OCI-LY1 (cell line): ENCODE measurements at regions not wholly inside any gene's neighbourhood (a gene's known extent, or its start where the extent isn't known, plus 50 kb on each side); places are given as distances from the start of the nearest gene placed in this dataset.

ENCODE experiments used
- H2AFZ ChIP-seq: fragments of 200-600 bp; sonication (generic), shearing (Covaris generic); 2 replicates; pipeline ENCODE4 v1.6.0; 2014; ENCODE audit warnings: antibody characterized with exemption, mild to moderate bottlenecking, low read length
- H3F3A ChIP-seq: fragments of 200-600 bp; sonication (generic), shearing (Covaris generic); 2 replicates; pipeline ENCODE4 v1.6.0; 2014; ENCODE audit warnings: mild to moderate bottlenecking, antibody characterized with exemption, low read length, moderate library complexity; ENCODE audit not compliant: insufficient read depth
- H3K27ac ChIP-seq: fragments of 200-600 bp; sonication (generic); 2 replicates; pipeline ENCODE4 v1.5.1; 2014; ENCODE audit warnings: low read length, mixed run types, mild to moderate bottlenecking, low read depth; ENCODE audit not compliant: poor library complexity, severe bottlenecking
- H3K27me3 ChIP-seq: fragments of 200-600 bp; sonication (generic); 2 replicates; pipeline ENCODE4 v1.6.0; 2014; ENCODE audit warnings: antibody characterized with exemption, mild to moderate bottlenecking, low read length, moderate library complexity; ENCODE audit not compliant: insufficient read depth
- H3K36me3 ChIP-seq: fragments of 200-600 bp; sonication (generic); 2 replicates; pipeline ENCODE4 v1.6.1; 2014; ENCODE audit warnings: mild to moderate bottlenecking, antibody characterized with exemption, low read length, moderate library complexity, mixed read lengths; ENCODE audit not compliant: insufficient read depth
- H3K4me1 ChIP-seq: fragments of 200-600 bp; sonication (generic); 2 replicates; pipeline ENCODE4 v1.5.1; 2014; ENCODE audit warnings: mild to moderate bottlenecking, low read length, moderate library complexity; ENCODE audit not compliant: insufficient read depth, severe bottlenecking
- H3K4me2 ChIP-seq: fragments of 200-600 bp; sonication (generic), shearing (Covaris generic); 2 replicates; pipeline ENCODE4 v1.6.1; 2014; ENCODE audit warnings: low read length
- H3K4me3 ChIP-seq: fragments of 200-600 bp; sonication (generic); 2 replicates; pipeline ENCODE4 v1.5.1; 2014; ENCODE audit warnings: low read length, low read depth, mild to moderate bottlenecking, mixed read lengths; ENCODE audit not compliant: poor library complexity, severe bottlenecking
- H3K79me2 ChIP-seq: fragments of 200-600 bp; shearing (Covaris generic); 2 replicates; pipeline ENCODE4 v1.6.1; 2016; ENCODE audit warnings: mixed run types, low read length, mixed read lengths; ENCODE audit not compliant: insufficient read depth
- H3K9ac ChIP-seq: fragments of 200-600 bp; sonication (generic), shearing (Covaris generic); 2 replicates; pipeline ENCODE4 v1.6.1; 2014; ENCODE audit warnings: mild to moderate bottlenecking, low read length, mixed read lengths
- H3K9me2 ChIP-seq: fragments of 200-600 bp; sonication (generic), shearing (Covaris generic); 2 replicates; pipeline ENCODE4 v1.6.1; 2014; ENCODE audit warnings: low read depth, mild to moderate bottlenecking, low read length, mixed read lengths
- H3K9me3 ChIP-seq: fragments of 200-600 bp; shearing (Covaris generic); 2 replicates; pipeline ENCODE4 v1.6.1; 2014; ENCODE audit warnings: low read length, mixed read lengths
- H4K20me1 ChIP-seq: fragments of 200-600 bp; sonication (generic), shearing (Covaris generic); 2 replicates; pipeline ENCODE4 v1.6.0; 2016; ENCODE audit warnings: mild to moderate bottlenecking, low read length; ENCODE audit not compliant: insufficient read depth
- EZH2 ChIP-seq: fragments of 200-600 bp; sonication (generic), shearing (Covaris generic); IDR thresholded peaks from 2 replicates; pipeline ENCODE4 v1.8.0; 2017; ENCODE audit warnings: borderline replicate concordance, mixed run types, mild to moderate bottlenecking, antibody characterized with exemption, low read length, moderate library complexity, mixed read lengths
- TF ChIP-seq, protein P1 (sequence below): fragments of 200-600 bp; sonication (generic), shearing (Covaris generic); IDR thresholded peaks from 2 replicates; pipeline ENCODE4 v1.5.1; 2017; ENCODE audit warnings: mild to moderate bottlenecking, antibody characterized with exemption, low read length, moderate library complexity, mixed read lengths

DNA sequence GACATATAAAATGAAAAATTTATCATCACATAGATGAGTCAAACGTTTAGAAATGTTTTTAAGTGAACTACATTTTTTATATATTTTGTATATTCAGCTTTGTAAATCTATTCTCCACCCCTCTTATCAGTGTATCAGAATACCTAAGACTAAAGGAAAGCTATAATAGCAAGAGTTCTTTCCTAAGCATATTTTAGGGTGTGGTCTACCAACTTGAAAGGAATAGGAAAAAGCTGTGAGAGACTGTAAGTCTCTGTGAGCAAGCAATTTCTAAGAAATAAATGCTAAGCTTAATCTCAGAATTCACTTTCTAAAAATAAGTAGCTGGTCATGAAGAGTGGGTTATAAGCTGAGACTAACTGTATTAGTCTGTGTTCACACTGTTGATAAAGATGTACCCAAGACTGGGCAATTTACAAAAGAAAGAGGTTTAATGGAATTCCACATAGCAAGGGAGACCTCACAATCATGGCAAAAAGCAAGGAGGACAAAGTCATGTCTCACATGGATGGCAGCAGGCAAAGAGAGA is 175.4 kb upstream of the PREP start:
- Histone ChIP-seq H3K9ac (no peak overlapping the region), H3K4me2 (no peak overlapping the region), H3K9me3 (no peaks in the 10 kb centered on the region), H3K4me1 (no peaks in the 10 kb centered on the region), H2AFZ (no peak overlapping the region), H3K4me3 (no peak overlapping the region), H3K27me3 (no peaks in the 10 kb centered on the region), H4K20me1 (no peaks in the 10 kb centered on the region), H3F3A (no peaks in the 10 kb centered on the region), H3K27ac (no peak overlapping the region), H3K9me2 (no peaks in the 10 kb centered on the region), H3K79me2 (no peaks in the 10 kb centered on the region), H3K36me3 (no peaks in the 10 kb centered on the region)
- TF ChIP-seq EZH2 = no peak
- TF ChIP-seq, protein P1, sequence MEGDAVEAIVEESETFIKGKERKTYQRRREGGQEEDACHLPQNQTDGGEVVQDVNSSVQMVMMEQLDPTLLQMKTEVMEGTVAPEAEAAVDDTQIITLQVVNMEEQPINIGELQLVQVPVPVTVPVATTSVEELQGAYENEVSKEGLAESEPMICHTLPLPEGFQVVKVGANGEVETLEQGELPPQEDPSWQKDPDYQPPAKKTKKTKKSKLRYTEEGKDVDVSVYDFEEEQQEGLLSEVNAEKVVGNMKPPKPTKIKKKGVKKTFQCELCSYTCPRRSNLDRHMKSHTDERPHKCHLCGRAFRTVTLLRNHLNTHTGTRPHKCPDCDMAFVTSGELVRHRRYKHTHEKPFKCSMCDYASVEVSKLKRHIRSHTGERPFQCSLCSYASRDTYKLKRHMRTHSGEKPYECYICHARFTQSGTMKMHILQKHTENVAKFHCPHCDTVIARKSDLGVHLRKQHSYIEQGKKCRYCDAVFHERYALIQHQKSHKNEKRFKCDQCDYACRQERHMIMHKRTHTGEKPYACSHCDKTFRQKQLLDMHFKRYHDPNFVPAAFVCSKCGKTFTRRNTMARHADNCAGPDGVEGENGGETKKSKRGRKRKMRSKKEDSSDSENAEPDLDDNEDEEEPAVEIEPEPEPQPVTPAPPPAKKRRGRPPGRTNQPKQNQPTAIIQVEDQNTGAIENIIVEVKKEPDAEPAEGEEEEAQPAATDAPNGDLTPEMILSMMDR = no peak

DNA sequence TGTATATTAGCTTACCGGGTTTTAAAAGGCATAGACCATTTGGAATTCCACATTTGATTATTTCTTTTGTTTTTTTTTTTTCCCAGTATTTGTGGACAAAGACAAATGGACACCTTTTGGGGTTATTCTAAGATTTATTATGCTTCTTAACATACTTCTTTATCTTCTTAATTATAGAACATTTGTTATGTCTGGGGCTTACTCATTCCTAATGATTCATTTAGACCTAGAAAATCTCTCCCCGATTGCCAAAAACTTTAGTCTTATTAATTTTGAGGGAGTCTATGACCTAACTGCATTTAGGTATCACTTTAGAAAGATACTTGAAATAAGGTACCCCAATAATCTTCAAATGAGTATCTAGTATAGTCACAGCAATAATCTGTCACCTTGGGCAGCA is 170.7 kb upstream of the PREP start:
- H3K4me1 ChIP-seq = no peaks in the 10 kb centered on the region
- no peak overlapping the region for H3K9ac ChIP-seq
- no peak overlapping the region for H3K27ac ChIP-seq
- no peaks in the 10 kb centered on the region for H3K36me3 ChIP-seq
- H3K27me3 ChIP-seq = no peaks in the 10 kb centered on the region
- no peaks in the 10 kb centered on the region for H4K20me1 ChIP-seq
- H3F3A ChIP-seq = no peaks in the 10 kb centered on the region
- H2AFZ ChIP-seq = no peak overlapping the region
- TF ChIP-seq, protein P1 = no peak
- no peak for TF ChIP-seq EZH2
- H3K4me3 ChIP-seq = no peak overlapping the region
- no peak overlapping the region for H3K4me2 ChIP-seq
- H3K9me3 ChIP-seq = no peaks in the 10 kb centered on the region
- H3K9me2 ChIP-seq = no peaks in the 10 kb centered on the region
- H3K79me2 ChIP-seq = no peaks in the 10 kb centered on the region

DNA sequence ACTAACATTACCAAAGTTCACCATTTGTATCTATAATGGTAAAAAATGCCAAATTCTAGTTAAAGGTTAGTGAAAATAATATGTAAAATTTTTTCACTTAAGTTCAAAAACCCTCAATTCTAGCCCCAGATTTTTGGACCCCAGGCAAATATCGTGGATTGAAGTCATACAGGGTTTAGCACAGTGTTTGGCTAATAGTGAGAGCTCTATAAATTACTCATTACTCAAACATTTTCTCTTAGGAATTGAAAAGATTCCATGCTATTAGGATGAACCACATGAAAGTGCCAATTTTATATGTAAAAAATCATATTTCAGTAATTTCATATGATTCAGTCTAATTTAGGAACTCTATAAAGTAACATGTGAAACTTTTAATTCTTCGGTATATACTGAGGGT is 170.3 kb upstream of the PREP start:
- TF ChIP-seq EZH2 = no peak
- TF ChIP-seq, protein P1 = no peak
- H3K9ac ChIP-seq = no peak overlapping the region
- H3K4me3 ChIP-seq = no peak overlapping the region
- H3K36me3 ChIP-seq = no peaks in the 10 kb centered on the region
- no peaks in the 10 kb centered on the region for H4K20me1 ChIP-seq
- H3K9me2 ChIP-seq = no peaks in the 10 kb centered on the region
- H3K4me1 ChIP-seq = no peaks in the 10 kb centered on the region
- H3K27me3 ChIP-seq = no peaks in the 10 kb centered on the region
- H3K27ac ChIP-seq = no peak overlapping the region
- no peaks in the 10 kb centered on the region for H3K9me3 ChIP-seq
- no peaks in the 10 kb centered on the region for H3F3A ChIP-seq
- no peak overlapping the region for H3K4me2 ChIP-seq
- no peaks in the 10 kb centered on the region for H3K79me2 ChIP-seq
- no peak overlapping the region for H2AFZ ChIP-seq
